A673 (cell line): ENCODE measurements at regions not wholly inside any gene's neighbourhood (a gene's known extent, or its start where the extent isn't known, plus 50 kb on each side); places are given as distances from the start of the nearest gene placed in this dataset.
"Not testable (repeated sequence)": the region's sequence is repeated elsewhere in the genome, so short reads cannot be mapped to it uniquely, and the experiment has no call there.

Source experiments
- EZH2 ChIP-seq: fragments of 200-600 bp; sonication (generic); IDR thresholded peaks from 2 replicates; pipeline ENCODE4 v1.6.1; 2017; ENCODE audit warnings: borderline replicate concordance, low read depth, mild to moderate bottlenecking, mixed read lengths, antibody characterized with exemption, low read length; ENCODE audit not compliant: poor library complexity, severe bottlenecking
- TF ChIP-seq, protein P1 (sequence below): fragments of 300-800, 200-600 bp; sonication (generic); conservative IDR thresholded peaks from 2 replicates; pipeline ENCODE4 v1.5.1; 2017; ENCODE audit warnings: low read depth, mild to moderate bottlenecking, antibody characterized with exemption, low read length, moderate library complexity, mixed read lengths

DNA sequence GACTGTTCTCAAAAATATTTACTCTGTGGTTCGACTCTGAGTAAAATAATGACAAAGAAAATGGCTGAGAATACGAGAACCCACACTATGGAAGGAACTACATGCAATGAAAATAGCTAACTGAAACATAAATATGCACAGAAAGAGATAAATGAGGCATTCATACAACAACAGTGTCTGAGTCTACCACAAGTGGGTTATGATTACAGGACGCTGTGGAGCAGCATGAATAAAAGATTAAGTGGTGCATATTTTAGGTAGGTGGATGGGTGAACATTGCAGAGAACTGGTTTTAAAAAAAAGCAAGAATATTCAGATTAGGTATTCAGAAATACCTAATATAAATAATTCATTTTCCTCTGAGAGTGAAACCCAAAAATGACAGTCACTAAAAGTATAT lies 93.9 kb upstream of the TRIM77 start:
- TF ChIP-seq, protein P1, sequence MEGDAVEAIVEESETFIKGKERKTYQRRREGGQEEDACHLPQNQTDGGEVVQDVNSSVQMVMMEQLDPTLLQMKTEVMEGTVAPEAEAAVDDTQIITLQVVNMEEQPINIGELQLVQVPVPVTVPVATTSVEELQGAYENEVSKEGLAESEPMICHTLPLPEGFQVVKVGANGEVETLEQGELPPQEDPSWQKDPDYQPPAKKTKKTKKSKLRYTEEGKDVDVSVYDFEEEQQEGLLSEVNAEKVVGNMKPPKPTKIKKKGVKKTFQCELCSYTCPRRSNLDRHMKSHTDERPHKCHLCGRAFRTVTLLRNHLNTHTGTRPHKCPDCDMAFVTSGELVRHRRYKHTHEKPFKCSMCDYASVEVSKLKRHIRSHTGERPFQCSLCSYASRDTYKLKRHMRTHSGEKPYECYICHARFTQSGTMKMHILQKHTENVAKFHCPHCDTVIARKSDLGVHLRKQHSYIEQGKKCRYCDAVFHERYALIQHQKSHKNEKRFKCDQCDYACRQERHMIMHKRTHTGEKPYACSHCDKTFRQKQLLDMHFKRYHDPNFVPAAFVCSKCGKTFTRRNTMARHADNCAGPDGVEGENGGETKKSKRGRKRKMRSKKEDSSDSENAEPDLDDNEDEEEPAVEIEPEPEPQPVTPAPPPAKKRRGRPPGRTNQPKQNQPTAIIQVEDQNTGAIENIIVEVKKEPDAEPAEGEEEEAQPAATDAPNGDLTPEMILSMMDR, result not testable (repeated sequence)
- TF ChIP-seq EZH2, result not testable (repeated sequence)
